Dedifferentiated amniotic fluid mesenchymal stem cell (primary cell): ENCODE measurements at regions not wholly inside any gene's neighbourhood (a gene's known extent, or its start where the extent isn't known, plus 50 kb on each side); places are given as distances from the start of the nearest gene placed in this dataset.
"Not testable (repeated sequence)": the region's sequence is repeated elsewhere in the genome, so short reads cannot be mapped to it uniquely, and the experiment has no call there.

Source experiments
- DNase-seq: peaks from one replicate; pipeline ENCODE4 v3.0.0-alpha.2; 2016; ENCODE audit errors: extremely low spot score

DNA sequence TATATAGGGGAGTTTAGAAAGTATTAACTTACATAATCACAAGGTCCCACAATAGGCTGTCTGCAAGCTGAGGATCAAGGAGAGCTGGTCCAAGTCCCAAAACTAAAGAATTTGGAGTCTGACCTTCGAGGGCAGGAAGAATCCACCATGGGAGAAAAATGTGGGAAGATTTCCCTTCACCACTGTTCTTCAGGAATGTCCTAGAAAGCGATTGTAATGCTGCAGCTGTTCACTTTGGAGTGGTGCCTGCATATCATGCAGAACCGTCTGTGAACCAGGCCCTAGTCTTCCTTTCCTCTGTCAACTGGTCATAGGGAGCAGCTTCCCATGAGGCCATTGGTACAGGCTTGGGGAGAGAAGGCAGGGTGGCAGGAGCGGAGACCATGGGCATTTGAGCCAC is 497.9 kb upstream of the ARPP21 start:
- no peak for DNase-seq

DNA sequence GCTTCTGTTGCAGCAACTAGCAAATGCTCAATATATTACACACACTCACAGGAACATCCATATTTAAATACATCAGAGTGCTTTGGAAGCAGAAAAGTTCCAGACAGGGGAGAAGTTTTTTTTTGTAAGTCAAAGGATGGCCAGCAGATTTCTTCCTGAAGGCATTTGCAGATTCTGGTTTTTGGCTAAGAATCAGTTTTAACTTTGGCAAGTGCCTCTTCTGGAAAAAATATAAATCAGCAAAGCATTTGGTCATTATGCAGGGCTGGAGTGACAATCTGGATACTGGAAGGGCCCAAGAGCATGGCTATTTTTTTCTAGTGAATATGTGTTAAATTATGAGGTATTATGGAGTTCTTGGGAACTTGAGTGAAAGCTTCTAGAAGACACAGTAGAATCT is 495.3 kb upstream of the ARPP21 start:
- DNase-seq: no peak

DNA sequence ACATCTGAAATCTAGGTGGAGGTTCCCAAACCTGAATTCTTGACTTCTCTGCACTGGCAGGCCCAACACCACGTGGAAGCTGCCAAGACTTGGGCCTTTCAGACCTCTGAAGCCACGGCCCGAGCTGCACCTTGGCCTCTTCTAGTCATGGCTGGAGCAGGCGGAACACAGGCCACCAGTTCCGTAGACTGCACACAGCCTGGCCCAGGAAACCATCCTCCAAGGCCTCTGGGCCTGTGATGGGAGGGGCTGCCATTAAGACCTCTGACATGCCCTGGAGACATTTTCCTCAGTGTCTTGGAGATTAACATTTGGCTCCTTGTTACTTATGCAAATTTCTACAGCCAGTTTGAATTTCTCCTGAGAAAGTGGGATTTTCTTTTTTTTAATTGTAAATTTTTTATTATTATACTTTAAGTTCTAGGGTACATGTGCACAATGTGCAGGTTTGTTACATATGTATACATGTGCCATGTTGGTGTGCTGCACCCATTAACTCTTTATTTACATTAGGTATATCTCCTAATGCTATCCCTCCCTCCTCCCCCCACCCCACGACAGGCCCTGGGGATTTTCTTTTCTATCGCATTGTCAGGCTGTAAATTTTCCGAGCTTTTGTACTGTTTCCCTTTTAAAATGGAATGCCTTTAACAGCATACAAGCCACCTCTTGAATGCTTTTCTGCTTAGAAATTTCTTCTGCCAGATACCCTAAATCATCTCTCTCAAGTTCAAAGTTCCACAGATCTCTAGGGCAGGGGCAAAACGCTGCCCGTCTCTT is 492.9 kb upstream of the ARPP21 start:
- DNase-seq: not testable (repeated sequence)

DNA sequence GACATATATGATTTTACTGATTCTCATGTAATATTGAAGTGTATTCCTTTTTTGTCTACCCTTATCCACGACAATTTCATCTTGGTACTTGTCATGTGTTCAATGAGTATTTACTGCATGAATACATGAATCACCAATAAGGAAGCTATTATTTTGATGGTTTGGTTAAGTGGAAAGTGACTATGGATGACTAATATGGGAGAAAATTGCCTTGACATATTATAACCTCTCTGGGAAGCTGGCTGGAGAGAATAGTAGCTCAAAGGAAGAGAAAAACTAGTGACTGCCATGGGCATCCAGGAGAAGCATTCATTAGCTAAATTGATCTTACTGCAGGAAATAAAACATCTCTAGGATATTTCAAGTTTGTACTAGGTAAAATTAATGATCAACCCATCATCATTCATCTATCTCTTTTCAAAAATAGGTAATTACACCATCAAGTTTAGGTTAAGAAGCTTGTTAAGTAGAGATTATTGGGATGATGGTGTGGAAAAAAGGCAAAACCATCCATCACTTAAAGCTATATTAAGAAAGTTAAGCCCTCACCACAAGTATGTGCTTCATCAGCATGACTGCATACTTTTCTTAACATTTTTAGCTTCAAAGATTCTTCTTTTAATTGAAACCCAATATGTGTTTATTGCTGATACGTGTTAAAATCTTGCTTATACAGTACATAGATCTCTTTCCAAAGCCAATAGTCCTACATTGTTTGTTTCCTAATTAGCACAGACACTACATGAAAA is 455.2 kb upstream of the ARPP21 start:
- no peak for DNase-seq

DNA sequence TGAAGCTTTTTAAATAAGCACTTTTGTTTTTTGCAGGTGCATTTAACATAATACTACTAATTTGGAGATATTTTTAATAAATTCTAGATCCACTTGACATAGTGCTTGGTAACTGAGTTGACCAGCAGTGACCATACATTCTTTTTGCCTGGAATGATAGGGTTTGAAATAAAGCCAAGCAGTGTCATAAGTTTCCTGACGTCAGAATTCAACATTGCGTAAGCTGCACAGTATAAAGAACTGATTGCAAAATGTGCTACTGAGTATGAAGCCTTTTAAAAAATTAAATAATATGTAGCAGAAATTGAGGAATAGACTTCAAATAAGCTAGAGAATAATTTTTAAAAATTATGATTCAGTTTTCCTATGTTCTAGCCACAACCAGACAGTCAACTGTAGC is 454.6 kb upstream of the ARPP21 start:
- peak; percentile 48 for DNase-seq

DNA sequence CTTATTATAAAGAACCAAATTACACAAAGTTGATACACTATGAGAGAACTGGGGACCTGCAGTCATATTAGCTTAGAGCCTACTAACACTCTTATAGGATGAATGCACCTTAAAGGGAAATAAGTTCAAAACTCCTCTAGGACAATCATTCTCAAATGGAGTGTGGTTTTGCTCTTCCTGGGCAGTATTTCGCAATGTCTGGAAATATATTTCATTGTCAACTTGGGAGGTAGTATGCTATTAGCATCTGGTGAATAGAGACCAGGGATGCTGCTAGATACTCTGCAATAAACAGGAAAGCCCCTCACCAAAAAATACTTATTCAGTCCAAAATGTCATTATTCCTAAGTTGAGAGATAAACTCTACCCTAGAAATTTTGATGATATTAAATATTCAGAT is 451.4 kb upstream of the ARPP21 start:
- no peak for DNase-seq

DNA sequence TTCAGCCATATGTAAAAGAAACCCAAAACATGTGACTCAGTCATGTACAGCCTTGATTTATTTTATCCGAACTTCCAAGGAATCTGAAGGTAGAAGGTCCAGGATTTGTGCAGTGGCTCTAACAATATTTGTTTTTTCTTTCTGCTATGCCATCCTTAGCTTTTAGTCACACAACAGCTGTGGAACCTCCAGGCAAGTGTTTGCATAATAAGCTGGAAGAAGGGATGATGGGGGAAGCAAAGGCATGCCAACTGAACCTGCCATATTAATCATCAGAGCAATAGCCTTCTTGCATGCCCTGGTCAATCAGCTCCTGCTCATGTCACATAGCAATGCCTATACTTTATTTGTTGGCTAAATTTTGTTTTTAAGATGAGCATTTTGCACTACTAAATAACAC is 444.7 kb upstream of the ARPP21 start:
- no peak for DNase-seq

DNA sequence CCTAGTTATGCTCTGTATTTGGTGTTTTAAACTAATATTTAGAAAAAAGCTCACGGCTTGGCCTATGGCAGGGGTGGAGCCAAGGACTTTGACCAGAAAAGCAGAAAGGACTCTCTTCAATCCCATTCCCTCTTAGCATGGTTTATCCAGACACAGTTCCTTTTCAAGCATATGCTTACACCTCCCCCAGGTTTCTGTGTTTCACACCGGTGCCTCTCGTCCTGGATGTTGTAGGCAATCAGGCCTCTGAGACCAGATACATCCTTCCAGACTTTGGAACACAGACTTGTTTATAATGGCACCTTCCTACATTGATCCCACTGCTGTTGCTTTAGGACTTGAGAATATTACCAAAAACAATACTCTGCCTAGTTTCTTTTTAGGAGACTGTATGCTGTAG is 440.5 kb upstream of the ARPP21 start:
- DNase-seq: no peak

DNA sequence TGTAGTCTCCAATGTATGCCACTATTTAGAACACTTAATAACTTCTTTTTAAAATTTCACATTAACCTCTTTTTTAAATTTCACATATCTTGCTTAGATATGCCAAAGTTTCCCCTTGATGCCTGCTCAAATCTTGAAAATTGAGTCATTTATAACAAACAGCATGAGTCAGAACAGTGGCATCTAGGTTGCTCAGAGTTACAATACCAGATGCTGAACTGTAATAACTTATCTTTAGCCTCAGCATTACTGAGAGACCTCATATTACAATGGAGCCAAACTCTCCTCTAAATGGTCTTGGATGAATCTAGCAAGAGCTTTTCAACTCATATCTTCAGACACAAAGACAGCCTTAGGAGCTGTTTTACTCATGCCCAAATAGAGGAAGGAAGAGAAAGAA is 439.3 kb upstream of the ARPP21 start:
- DNase-seq: peak; percentile 74

DNA sequence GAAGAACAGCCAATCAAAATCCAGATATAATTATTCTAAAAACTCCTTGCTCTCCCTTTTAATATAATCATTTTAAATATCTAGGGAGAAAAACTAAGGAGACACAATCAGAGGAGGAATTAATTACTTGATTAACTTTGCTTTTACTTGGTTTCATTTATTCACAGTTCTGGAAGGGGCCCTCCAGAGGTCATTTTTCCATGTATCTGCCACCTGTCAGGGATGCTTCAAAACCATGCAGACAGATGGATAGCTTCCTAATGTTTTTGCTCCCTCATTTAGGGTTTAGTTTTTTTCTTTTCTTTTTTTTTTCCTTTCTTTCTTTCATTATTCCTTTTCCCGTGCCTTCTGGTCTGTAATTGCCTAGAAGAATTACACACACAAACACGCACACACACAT is 438.1 kb upstream of the ARPP21 start:
- DNase-seq: no peak

DNA sequence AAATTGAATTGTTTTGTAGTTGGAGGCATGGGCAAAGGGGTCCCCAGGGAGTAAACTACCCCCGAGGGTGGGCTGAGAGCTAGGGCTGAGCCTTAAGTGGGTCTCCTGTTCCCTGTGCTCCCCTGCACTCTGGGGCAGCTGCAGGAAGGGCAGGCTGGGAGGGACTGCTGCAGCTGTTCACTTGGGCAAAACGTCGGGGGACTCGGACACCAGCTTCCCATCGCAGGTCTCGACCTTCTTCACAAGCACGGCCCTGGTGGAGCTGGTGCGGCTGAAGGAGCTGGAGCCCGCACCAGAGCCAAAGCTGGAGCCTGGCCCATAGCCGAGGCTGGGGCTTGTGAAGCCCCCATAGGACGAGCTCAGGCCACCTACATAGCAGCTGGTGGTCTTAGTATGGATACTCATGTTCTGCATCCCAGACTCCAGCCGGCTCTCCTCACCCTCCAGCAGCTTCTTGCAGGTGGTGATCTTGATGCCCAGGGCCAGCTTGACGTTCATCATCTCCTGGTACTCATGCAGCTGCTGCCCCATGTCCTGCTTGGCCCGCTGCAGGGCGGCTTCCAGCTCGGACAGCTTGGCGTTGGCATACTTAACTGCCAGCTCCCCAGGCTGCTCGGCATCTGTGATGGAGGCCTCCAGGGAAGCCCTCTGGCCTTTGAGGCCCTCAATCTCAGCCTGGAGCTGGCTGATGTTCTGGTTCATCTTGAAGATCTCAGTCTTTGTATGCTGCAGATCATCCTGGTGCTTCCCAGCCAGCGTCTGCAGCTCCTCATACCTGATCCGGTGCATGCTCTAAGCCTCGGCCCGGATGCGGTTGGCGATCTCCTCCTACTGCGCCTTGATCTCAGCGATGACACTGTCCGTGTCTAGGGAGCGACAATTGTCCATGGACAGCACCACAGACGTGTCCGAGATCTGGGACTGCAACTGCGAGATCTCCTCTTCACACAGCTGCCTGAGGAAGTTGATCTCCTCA is 423.5 kb upstream of the ARPP21 start:
- DNase-seq: no peak

DNA sequence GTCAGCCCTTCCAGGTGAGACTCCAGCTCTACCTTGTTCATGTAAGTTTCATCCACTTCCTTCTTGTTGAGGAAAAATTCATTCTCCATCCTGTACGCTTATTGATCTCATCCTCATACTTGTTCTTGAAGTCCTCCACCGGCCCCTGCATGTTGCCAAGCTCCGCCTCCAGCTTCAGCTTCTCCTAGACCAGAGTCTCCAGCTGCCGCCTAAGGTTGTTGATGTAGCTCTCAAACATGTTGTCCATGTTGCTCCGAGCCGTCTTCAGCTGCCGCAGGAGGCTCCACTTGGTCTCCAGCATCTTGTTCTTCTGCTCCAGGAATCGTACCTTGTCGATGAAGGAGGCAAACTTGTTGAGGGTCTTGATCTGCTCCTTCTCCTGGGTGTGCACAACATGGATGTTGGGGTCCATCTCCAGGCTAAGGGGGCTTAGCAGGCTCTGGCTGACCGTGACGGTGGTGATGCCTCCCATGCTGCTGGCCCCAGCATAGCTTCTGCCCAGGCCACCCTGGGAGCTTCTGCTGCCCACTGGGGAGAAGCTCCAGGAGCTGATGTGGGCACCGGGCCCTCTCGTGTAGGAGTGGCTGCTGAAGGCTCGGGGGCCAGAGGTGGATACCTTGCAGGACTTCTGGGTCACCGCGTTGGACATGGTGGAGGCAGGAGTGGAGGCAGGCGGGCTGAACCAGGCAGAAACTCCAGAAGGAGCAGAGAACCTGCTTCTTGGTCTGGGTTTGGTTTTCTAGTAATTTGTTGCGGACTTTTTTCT is 422.6 kb upstream of the ARPP21 start:
- DNase-seq: no peak

DNA sequence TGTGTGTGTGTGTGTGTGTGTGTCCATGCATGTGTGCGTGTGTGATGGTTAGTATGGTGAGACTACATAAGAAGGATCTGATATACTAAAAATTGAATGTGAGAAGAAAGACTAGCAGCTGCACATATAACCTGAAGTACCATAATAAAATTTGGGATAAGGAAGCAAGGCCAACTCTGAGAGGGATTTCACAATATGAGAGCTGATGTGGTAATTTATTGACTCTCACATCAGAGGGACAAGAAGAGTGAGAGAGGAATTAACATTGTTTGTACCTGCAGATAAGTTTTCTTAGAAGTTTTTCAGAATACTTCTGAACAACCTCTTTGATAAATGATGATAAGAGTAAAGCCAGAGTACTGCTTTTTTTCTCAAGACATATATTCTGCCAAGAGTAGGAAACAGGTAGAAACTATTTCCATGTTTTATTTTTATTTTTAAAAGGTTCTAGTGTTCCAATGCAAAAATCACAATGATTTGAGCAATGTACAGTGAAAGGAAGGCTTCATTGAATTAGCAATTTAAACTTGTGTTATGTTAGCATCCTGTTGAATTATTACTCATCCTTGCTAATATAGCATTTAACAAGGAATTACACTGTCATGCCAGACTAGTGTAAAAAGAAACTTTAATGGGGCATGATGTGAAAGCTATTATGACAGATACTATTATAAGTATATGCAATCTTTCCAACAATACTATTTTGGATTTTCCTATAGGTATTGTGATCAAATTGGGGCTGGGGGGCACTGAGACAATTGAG is 415.5 kb upstream of the ARPP21 start:
- no peak for DNase-seq

DNA sequence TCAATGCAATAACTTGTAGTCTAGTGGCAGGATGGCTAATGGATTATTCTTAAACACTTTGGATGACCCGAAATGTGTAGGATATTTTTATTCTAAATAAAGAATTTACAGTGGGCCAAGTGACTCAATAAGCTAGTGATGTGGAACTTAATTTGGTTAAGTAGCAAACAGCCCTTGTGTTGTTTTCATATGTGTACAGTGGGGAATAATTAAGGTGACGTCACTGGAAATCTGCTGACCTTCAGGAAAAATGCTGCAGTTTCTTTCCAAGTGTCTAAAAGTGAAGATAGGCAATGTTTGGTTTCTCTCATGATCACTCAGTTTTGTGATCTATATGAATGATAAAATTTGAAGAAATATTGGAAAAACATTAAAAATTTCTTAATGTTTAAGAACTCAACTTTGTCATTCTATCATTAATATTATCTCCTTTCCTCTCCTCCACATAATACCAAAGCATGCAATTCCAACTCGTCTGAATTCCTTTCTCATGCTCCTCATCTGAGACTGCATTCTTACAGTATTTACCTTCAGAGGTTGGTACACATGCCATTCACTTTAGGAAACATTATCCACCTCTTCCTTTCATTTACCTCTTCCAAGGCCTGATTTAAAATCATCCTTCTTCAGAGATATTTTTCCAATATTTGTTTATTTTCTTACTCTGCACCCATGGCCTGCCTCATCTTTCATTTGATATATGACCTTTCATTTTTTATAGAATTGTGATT is 414.6 kb upstream of the ARPP21 start:
- DNase-seq: no peak

DNA sequence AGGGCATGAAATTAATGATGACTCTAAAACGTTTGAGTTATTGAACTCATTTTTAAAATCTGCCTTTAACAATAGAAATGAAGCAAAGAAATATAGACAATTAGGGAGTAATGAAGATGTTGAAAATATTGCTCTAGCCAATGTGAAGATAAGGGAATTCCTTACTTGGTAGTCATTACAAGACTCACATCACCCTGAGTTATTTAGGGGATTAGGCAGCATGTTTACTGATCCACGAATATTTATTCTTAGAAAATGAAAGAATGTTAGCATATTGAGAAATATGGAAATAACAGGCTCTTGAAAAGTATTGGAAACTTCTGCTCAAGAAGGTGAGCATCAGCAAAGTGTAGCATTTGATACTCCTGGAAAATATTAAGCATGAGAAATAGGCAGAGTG is 398.1 kb upstream of the ARPP21 start:
- no peak for DNase-seq

DNA sequence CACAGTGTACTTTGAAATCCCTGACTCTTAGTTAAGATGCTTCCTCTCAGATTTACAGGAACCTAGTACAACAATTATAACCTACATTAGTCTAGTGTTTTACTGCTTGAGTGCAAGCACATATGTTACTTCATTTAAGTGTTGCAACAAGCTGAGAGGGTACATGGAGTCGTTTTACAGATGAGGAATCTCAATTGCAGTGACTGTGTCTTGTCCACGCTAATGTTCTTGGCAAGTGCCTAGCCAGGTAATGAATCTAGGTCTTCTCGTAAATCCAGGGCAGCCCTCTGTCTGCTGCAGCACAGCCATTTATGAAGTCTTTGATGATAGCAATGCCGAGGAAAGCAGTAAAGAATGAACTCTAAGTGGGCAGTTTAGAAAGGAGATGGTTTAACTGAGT is 384.4 kb upstream of the ARPP21 start:
- DNase-seq: no peak

DNA sequence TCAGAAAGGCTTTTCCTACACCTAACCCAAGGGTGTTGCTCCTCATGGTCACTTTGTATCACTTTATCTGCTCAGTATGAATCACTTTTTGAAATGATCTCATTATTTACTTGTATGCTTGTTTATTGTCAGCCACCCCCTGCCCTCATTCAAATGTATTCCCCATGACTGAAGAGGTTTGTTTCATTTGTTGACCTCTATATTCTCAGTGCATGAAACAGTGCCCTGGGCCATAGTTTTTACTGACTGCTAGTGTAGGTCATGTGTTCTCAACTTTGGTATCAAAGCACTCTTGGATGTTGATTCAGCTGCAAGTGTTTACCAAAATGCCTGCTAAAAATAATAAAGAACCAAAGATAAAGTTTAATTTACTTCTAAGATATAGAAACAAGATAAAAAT is 381.7 kb upstream of the ARPP21 start:
- no peak for DNase-seq

DNA sequence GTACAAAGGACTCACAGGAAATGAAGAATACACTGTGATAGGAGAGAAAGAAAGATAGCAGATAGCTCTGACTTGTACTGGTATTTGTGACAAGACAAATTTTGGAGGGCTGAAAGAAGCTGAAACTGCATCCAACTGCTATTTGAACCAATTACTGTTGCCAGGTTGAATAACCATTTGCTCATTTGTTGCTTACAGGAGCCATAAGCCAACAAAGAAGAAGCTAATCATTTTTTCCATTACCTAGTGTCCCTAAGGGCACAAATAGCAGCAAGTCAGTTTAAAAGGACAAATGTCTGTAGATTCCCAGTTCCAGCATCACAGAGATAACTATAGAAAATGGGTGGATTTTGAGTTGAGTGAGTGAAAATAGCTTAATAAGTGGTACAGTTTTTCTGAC is 376.9 kb upstream of the ARPP21 start:
- DNase-seq: no peak

DNA sequence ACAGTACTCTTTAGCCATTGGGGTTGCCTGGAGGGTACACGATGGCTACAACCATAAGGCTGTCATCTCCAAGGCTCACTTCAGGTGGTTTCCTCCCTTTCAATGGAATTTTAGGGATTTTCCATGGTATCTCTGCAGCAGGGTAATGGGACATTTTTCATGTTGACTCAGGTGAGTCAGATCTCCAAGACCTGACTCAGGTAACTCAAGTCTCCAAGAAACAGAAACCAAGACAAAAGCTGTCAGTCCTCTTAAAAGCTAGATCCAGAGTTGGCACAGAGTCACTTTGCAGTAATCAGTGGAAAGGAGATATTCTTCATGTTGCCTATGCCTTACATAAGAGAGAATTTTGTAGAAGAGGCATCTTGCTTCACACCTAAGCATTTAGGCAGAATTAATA is 375.8 kb upstream of the ARPP21 start:
- no peak for DNase-seq

DNA sequence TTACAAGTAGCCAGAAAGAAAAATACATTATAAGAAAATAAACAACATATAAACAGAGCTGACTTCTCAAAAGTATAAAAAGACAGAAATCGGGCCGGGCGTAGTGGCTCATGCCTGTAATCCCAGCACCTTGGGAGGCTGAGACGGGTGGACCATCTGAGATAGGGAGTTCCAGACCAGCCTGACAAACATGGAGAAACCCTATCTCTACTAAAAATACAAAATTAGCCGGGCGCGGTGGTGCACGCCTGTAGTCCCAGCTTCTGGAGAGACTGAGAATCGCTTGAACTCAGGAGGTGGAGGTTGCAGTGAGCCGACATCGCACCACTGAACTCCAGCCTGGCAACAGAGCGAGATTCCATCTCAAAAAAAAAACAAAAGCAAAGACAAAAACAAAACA is 373.3 kb upstream of the ARPP21 start:
- not testable (repeated sequence) for DNase-seq
